ENCODE measurements at regions not wholly inside any gene's neighbourhood (a gene's known extent, or its start where the extent isn't known, plus 50 kb on each side); places are given as distances from the start of the nearest gene placed in this dataset.

GRCh38 chr12:97006585-97006984 lies 99.5 kb downstream of the NEDD1 start (continued):
- TF ChIP-seq ZNF329 (CRISPR knock-in tag; IDR thresholded peaks at IDR 0.05; ENCODE audit: low read depth): no peak
- no peak for TF ChIP-seq ZFY (CRISPR knock-in tag; IDR thresholded peaks at IDR 0.05)
- TF ChIP-seq ZNF564 (CRISPR knock-in tag; IDR thresholded peaks at IDR 0.05): no peak
- TF ChIP-seq RFX1 (IDR thresholded peaks at IDR 0.05): no peak
- no peak for TF ChIP-seq PRPF4 (IDR thresholded peaks at IDR 0.05; ENCODE audit: low read depth, low read length, poor library complexity, severe bottlenecking)
- no peak for TF ChIP-seq THYN1 (CRISPR knock-in tag; IDR thresholded peaks at IDR 0.05; ENCODE audit: borderline replicate concordance, low read depth)
- no peak for TF ChIP-seq ZFP82 (CRISPR knock-in tag; IDR thresholded peaks at IDR 0.05; ENCODE audit: borderline replicate concordance)
- no peak for TF ChIP-seq ZNF660 (CRISPR knock-in tag; IDR thresholded peaks at IDR 0.05; ENCODE audit: borderline replicate concordance, low read depth)
- TF ChIP-seq HOXA9 (CRISPR knock-in tag; IDR thresholded peaks at IDR 0.05; ENCODE audit: borderline replicate concordance): no peak
- TF ChIP-seq RFXAP (CRISPR knock-in tag; IDR thresholded peaks at IDR 0.05; ENCODE audit: borderline replicate concordance): no peak
- TF ChIP-seq SIN3B (IDR thresholded peaks at IDR 0.05; ENCODE audit: low read length): no peak
- TF ChIP-seq GZF1 (CRISPR knock-in tag; IDR thresholded peaks at IDR 0.05): no peak
- TF ChIP-seq ZNF160 (CRISPR knock-in tag; IDR thresholded peaks at IDR 0.05): no peak

- H3K27ac ChIP-seq (ENCODE audit: extremely low read length, insufficient read depth, low read length): no peak overlapping the region
- WGBS (ENCODE audit: low lambda C conversion rate): 11% methylated on average over 1 of the region's 1 CpG
- no peaks in the 10 kb centered on the region for H4K20me1 ChIP-seq (ENCODE audit: insufficient read depth, low read length)
- no peaks in the 10 kb centered on the region for H3K27me3 ChIP-seq (ENCODE audit: control insufficient read depth in 1 of 2, insufficient read depth in 2 of 2, low read length in 2 of 2)
- no peak overlapping the region for H2AFZ ChIP-seq (ENCODE audit: low read length)
- no peak for ATAC-seq
- ChIA-PET POLR2A (no interaction called here), CTCF (ENCODE audit: low intra/inter-chr PET ratio, low total read pairs) (no interaction called here)
- intact Hi-C loops (cut with micrococcal nuclease; ENCODE audit: unreplicated experiment): no loop called here
- H3K9ac ChIP-seq (ENCODE audit: insufficient read depth, low read depth, low read length): no peak overlapping the region
- H3K4me2 ChIP-seq (ENCODE audit: low read depth, low read length): no peak overlapping the region
- DNase-seq (ENCODE audit: low spot score): no peak
- no TSS peak for BruUV-seq (replicated peaks)
- no peak for TF ChIP-seq MAFF (IDR thresholded peaks at IDR 0.05; ENCODE audit: low read depth, low read length)
- no peak for TF ChIP-seq ZFP90 (CRISPR knock-in tag; IDR thresholded peaks at IDR 0.05; ENCODE audit: borderline replicate concordance)
- TF ChIP-seq DMTF1 (CRISPR knock-in tag; IDR thresholded peaks at IDR 0.05): no peak
- TF ChIP-seq ZNF263 (CRISPR knock-in tag; IDR thresholded peaks at IDR 0.05): no peak
- H3K79me2 ChIP-seq (ENCODE audit: insufficient read depth, low read length): no peaks in the 10 kb centered on the region
- no peaks in the 10 kb centered on the region for H3K36me3 ChIP-seq (replicated peaks in 1 of 2; ENCODE audit: control insufficient read depth in 1 of 2, insufficient read depth in 2 of 2, low read length in 2 of 2)
- no peaks in the 10 kb centered on the region for H3K4me1 ChIP-seq (ENCODE audit: insufficient read depth, low read length)
- FAIRE-seq: no peak
- in situ Hi-C loops (cut with HindIII; ENCODE audit: extremely low pct_ligation_motif_present, low pct_unique_long_range_greater_than_20kb): no loop called here
- no peaks in the 10 kb centered on the region for H3K9me3 ChIP-seq (ENCODE audit: low read length)
- no peak overlapping the region for H3K4me3 ChIP-seq (replicated peaks in 1 of 3; ENCODE audit: insufficient read depth in 1 of 3, low read depth in 2 of 3, low read length in 3 of 3)
Observed at GRCh38 chr12:97016163-97016562, 109.1 kb downstream of the NEDD1 start.
